DOHH2 (cell line): ENCODE measurements at regions not wholly inside any gene's neighbourhood (a gene's known extent, or its start where the extent isn't known, plus 50 kb on each side); places are given as distances from the start of the nearest gene placed in this dataset.

Experiments used
- H3F3A ChIP-seq: fragments of 200-600 bp; sonication (generic), shearing (Covaris generic); 2 replicates; pipeline ENCODE4 v1.6.0; 2016; ENCODE audit warnings: antibody characterized with exemption, mild to moderate bottlenecking; ENCODE audit not compliant: control insufficient read depth, insufficient read depth
- H3K27ac ChIP-seq: fragments of 200-600 bp; sonication (generic); 2 replicates; pipeline ENCODE4 v1.5.1; 2014; ENCODE audit warnings: low read depth, mild to moderate bottlenecking, low read length, moderate library complexity
- H3K27me3 ChIP-seq: fragments of 200-600 bp; sonication (generic); 2 replicates; pipeline ENCODE4 v1.6.1; 2014; ENCODE audit warnings: mild to moderate bottlenecking, low read length, mixed read lengths; ENCODE audit not compliant: control insufficient read depth
- H3K36me3 ChIP-seq: fragments of 200-600 bp; sonication (generic); 2 replicates; pipeline ENCODE4 v1.6.1; 2014; ENCODE audit warnings: mild to moderate bottlenecking, low read length, moderate library complexity, mixed read lengths; ENCODE audit not compliant: control insufficient read depth
- H3K4me1 ChIP-seq: fragments of 200-600 bp; sonication (generic); 2 replicates; pipeline ENCODE4 v1.6.1; 2014; ENCODE audit warnings: mild to moderate bottlenecking, low read length, mixed read lengths; ENCODE audit not compliant: control insufficient read depth
- H3K4me2 ChIP-seq: fragments of 200-600 bp; sonication (generic); 2 replicates; pipeline ENCODE4 v1.6.0; 2014; ENCODE audit warnings: mild to moderate bottlenecking, low read length, moderate library complexity
- H3K4me3 ChIP-seq: fragments of 200-600 bp; sonication (generic); 2 replicates; pipeline ENCODE4 v1.5.1; 2014; ENCODE audit warnings: mild to moderate bottlenecking, low read length, mixed read lengths
- H3K79me2 ChIP-seq: fragments of 200-600 bp; sonication (generic); 2 replicates; pipeline ENCODE4 v1.6.1; 2014; ENCODE audit warnings: mild to moderate bottlenecking, low read length, mixed read lengths; ENCODE audit not compliant: control insufficient read depth
- H3K9me2 ChIP-seq: fragments of 200-600 bp; sonication (generic); replicated peaks from 2 replicates; pipeline ENCODE4 v1.6.1; 2014; ENCODE audit warnings: mild to moderate bottlenecking, low read length, mixed read lengths; ENCODE audit not compliant: control insufficient read depth
- H3K9me3 ChIP-seq: fragments of 200-600 bp; sonication (generic); 2 replicates; pipeline ENCODE4 v1.6.1; 2014; ENCODE audit warnings: antibody characterized with exemption, low read length, mixed read lengths; ENCODE audit not compliant: control insufficient read depth, insufficient read depth
- H4K20me1 ChIP-seq: fragments of 200-600 bp; sonication (generic); 2 replicates; pipeline ENCODE4 v1.6.0; 2014; ENCODE audit warnings: low read depth, mild to moderate bottlenecking, antibody characterized with exemption, low read length, moderate library complexity; ENCODE audit not compliant: control insufficient read depth, insufficient read depth
- EZH2phosphoT487 ChIP-seq: fragments of 200-600 bp; sonication (generic); IDR thresholded peaks from 2 replicates; pipeline ENCODE4 v1.6.1; 2017; ENCODE audit warnings: borderline replicate concordance, mild to moderate bottlenecking, antibody characterized with exemption, low read length, moderate library complexity, mixed read lengths
- TF ChIP-seq, protein P1 (sequence below): fragments of 200-600 bp; sonication (generic); IDR thresholded peaks from one replicate; pipeline ENCODE4 v1.5.1; 2014; ENCODE audit warnings: antibody characterized with exemption, mild to moderate bottlenecking, low read depth, low read length; ENCODE audit not compliant: poor library complexity, severe bottlenecking

GRCh38 chr12:34295366-34296142 lies 273.3 kb downstream of the ALG10 start:
- no peaks in the 10 kb centered on the region for H4K20me1 ChIP-seq
- H3K4me2 ChIP-seq, result no peak overlapping the region
- no peaks in the 10 kb centered on the region for H3K36me3 ChIP-seq
- H3K4me1 ChIP-seq, result no peaks in the 10 kb centered on the region
- no peak overlapping the region for H3K4me3 ChIP-seq
- no peak overlapping the region for H3K27ac ChIP-seq
- peaks cover 69% of the 10 kb centered on the region; the same call in 1 of the 2 replicates for H3K9me3 ChIP-seq
- H3K9me2 ChIP-seq, result no peaks in the 10 kb centered on the region
- H3K27me3 ChIP-seq, result no peaks in the 10 kb centered on the region
- H3K79me2 ChIP-seq, result no peaks in the 10 kb centered on the region
- no peak for TF ChIP-seq EZH2phosphoT487
- TF ChIP-seq, protein P1, sequence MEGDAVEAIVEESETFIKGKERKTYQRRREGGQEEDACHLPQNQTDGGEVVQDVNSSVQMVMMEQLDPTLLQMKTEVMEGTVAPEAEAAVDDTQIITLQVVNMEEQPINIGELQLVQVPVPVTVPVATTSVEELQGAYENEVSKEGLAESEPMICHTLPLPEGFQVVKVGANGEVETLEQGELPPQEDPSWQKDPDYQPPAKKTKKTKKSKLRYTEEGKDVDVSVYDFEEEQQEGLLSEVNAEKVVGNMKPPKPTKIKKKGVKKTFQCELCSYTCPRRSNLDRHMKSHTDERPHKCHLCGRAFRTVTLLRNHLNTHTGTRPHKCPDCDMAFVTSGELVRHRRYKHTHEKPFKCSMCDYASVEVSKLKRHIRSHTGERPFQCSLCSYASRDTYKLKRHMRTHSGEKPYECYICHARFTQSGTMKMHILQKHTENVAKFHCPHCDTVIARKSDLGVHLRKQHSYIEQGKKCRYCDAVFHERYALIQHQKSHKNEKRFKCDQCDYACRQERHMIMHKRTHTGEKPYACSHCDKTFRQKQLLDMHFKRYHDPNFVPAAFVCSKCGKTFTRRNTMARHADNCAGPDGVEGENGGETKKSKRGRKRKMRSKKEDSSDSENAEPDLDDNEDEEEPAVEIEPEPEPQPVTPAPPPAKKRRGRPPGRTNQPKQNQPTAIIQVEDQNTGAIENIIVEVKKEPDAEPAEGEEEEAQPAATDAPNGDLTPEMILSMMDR, result no peak
- H3F3A ChIP-seq, result no peaks in the 10 kb centered on the region

- peaks cover 67% of the 10 kb centered on the region; the same call in 1 of the 2 replicates for H3K9me3 ChIP-seq
- no peaks in the 10 kb centered on the region for H3F3A ChIP-seq
- H3K79me2 ChIP-seq, result no peaks in the 10 kb centered on the region
- no peak for TF ChIP-seq EZH2phosphoT487
- TF ChIP-seq, protein P1, result no peak
- no peaks in the 10 kb centered on the region for H3K36me3 ChIP-seq
- H3K4me2 ChIP-seq, result no peak overlapping the region
- H3K4me3 ChIP-seq, result no peak overlapping the region
- H3K9me2 ChIP-seq, result no peaks in the 10 kb centered on the region
- H3K27ac ChIP-seq, result no peak overlapping the region
- no peaks in the 10 kb centered on the region for H3K27me3 ChIP-seq
- no peaks in the 10 kb centered on the region for H3K4me1 ChIP-seq
- H4K20me1 ChIP-seq, result no peaks in the 10 kb centered on the region
Measured at GRCh38 chr12:34296143-34297041, 274.1 kb downstream of the ALG10 start.

GRCh38 chr12:34297126-34297789 lies 275.0 kb downstream of the ALG10 start:
- no peaks in the 10 kb centered on the region for H3K79me2 ChIP-seq

More at GRCh38 chr12:34297126-34297789, 275.0 kb downstream of the ALG10 start:
- no peaks in the 10 kb centered on the region for H4K20me1 ChIP-seq
- no peak overlapping the region for H3K4me3 ChIP-seq
- H3K4me1 ChIP-seq, result no peaks in the 10 kb centered on the region
- H3K27ac ChIP-seq, result no peak overlapping the region
- H3F3A ChIP-seq, result no peaks in the 10 kb centered on the region
- H3K4me2 ChIP-seq, result no peak overlapping the region
- peaks cover 66% of the 10 kb centered on the region; the same call in 1 of the 2 replicates for H3K9me3 ChIP-seq
- no peaks in the 10 kb centered on the region for H3K36me3 ChIP-seq
- TF ChIP-seq EZH2phosphoT487, result no peak
- TF ChIP-seq, protein P1, result no peak
- H3K27me3 ChIP-seq, result no peaks in the 10 kb centered on the region
- H3K9me2 ChIP-seq, result no peaks in the 10 kb centered on the region
